A673 (cell line): ENCODE measurements at regions not wholly inside any gene's neighbourhood (a gene's known extent, or its start where the extent isn't known, plus 50 kb on each side); places are given as distances from the start of the nearest gene placed in this dataset.

Source experiments
- BruUV-seq: library from RNA; stranded (reverse); fragments of 400-500 nt; replicated peaks from 2 replicates; lab custom pipeline; 2021; lab: Mats Ljungman, UMichigan
- CTCF ChIA-PET: fragments of 300-600 bp; sonication (Branson Sonifier 250); formaldehyde crosslinking; loops from one replicate; lab custom pipeline; 2022; ENCODE audit warnings: antibody characterized with exemption; lab: Charles Lee
- POLR2A ChIA-PET: fragments of 300-600 bp; sonication (Branson Sonifier 250); formaldehyde crosslinking; loops from one replicate; lab custom pipeline; 2022; ENCODE audit warnings: antibody characterized with exemption; ENCODE audit not compliant: low non-redundant PET; lab: Charles Lee
- DNase-seq: peaks from one replicate; pipeline ENCODE4 v3.0.0-alpha.2; 2015; ENCODE audit warnings: low spot score
- H3K27ac ChIP-seq: fragments of 200-600 bp; sonication (generic); 2 replicates; pipeline ENCODE4 v1.5.1; 2016; ENCODE audit warnings: mixed run types, low read depth, mild to moderate bottlenecking, mixed read lengths, antibody characterized with exemption, low read length; ENCODE audit not compliant: poor library complexity, severe bottlenecking
- H3K27me3 ChIP-seq: fragments of 200-600 bp; sonication (generic); replicated peaks from 2 replicates; pipeline ENCODE4 v1.6.1; 2017; ENCODE audit warnings: mixed run types, low read depth, mild to moderate bottlenecking, mixed read lengths, antibody characterized with exemption, low read length; ENCODE audit not compliant: insufficient read depth, poor library complexity
- H3K36me3 ChIP-seq: fragments of 200-600 bp; sonication (generic); 2 replicates; pipeline ENCODE4 v1.6.1; 2016; ENCODE audit warnings: mixed run types, mild to moderate bottlenecking, mixed read lengths, antibody characterized with exemption, low read length; ENCODE audit not compliant: insufficient read depth, poor library complexity, severe bottlenecking
- H3K4me1 ChIP-seq: fragments of 200-600 bp; sonication (generic); 2 replicates; pipeline ENCODE4 v1.6.1; 2017; ENCODE audit warnings: mixed run types, mild to moderate bottlenecking, mixed read lengths, antibody characterized with exemption, low read length; ENCODE audit not compliant: insufficient read depth, poor library complexity, severe bottlenecking
- H3K4me3 ChIP-seq: fragments of 200-600 bp; sonication (generic); 2 replicates; pipeline ENCODE4 v1.5.1; 2016; ENCODE audit warnings: low read depth, mixed run types, mild to moderate bottlenecking, mixed read lengths, low read length; ENCODE audit not compliant: poor library complexity, severe bottlenecking
- H3K9me3 ChIP-seq: fragments of 200-600 bp; sonication (generic); 2 replicates; pipeline ENCODE4 v1.6.1; 2016; ENCODE audit warnings: mixed run types, low read depth, mild to moderate bottlenecking, mixed read lengths, antibody characterized with exemption, low read length; ENCODE audit not compliant: poor library complexity, severe bottlenecking
- EZH2 ChIP-seq: fragments of 200-600 bp; sonication (generic); IDR thresholded peaks from 2 replicates; pipeline ENCODE4 v1.6.1; 2017; ENCODE audit warnings: borderline replicate concordance, low read depth, mild to moderate bottlenecking, mixed read lengths, antibody characterized with exemption, low read length; ENCODE audit not compliant: poor library complexity, severe bottlenecking
- intact Hi-C: fragments of 100-400 bp; cut with micrococcal nuclease; formaldehyde crosslinking; loops from one replicate; pipeline ENCODE4 v1.10.0; 2022; ENCODE audit not compliant: unreplicated experiment
- TF ChIP-seq, protein P1 (sequence below): fragments of 300-800, 200-600 bp; sonication (generic); conservative IDR thresholded peaks from 2 replicates; pipeline ENCODE4 v1.5.1; 2017; ENCODE audit warnings: low read depth, mild to moderate bottlenecking, antibody characterized with exemption, low read length, moderate library complexity, mixed read lengths

DNA sequence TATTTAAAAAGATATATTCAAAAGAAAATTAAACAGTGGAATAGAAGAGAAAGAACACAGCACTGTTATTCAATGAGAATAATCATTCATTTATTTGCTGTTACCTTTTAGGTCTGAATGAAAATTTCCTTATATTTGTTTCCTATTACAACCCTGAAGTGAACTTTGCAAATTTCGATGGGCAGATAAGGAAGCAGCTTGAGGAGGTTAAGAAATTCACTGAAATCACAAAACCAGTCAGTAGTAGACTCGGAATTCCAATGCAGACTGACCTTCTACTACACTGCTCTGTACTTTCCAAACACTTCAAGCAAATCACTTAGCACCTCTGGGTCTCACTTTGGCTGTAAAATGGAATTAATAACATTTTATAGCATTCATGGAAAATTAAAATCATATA, 172.0 kb upstream of the TP63 start:
- DNase-seq, result no peak
- intact Hi-C loops, result no loop called here
- CTCF ChIA-PET, result no interaction called here
- H3K27me3 ChIP-seq, result no peaks in the 10 kb centered on the region
- peaks cover 2% of the 10 kb centered on the region for H3K9me3 ChIP-seq
- no peaks in the 10 kb centered on the region for H3K36me3 ChIP-seq
- H3K4me3 ChIP-seq, result no peak overlapping the region
- TF ChIP-seq EZH2, result no peak
- TF ChIP-seq, protein P1, sequence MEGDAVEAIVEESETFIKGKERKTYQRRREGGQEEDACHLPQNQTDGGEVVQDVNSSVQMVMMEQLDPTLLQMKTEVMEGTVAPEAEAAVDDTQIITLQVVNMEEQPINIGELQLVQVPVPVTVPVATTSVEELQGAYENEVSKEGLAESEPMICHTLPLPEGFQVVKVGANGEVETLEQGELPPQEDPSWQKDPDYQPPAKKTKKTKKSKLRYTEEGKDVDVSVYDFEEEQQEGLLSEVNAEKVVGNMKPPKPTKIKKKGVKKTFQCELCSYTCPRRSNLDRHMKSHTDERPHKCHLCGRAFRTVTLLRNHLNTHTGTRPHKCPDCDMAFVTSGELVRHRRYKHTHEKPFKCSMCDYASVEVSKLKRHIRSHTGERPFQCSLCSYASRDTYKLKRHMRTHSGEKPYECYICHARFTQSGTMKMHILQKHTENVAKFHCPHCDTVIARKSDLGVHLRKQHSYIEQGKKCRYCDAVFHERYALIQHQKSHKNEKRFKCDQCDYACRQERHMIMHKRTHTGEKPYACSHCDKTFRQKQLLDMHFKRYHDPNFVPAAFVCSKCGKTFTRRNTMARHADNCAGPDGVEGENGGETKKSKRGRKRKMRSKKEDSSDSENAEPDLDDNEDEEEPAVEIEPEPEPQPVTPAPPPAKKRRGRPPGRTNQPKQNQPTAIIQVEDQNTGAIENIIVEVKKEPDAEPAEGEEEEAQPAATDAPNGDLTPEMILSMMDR, result no peak
- POLR2A ChIA-PET, result no interaction called here
- H3K4me1 ChIP-seq, result peaks cover 3% of the 10 kb centered on the region
- no TSS peak for BruUV-seq
- H3K27ac ChIP-seq, result no peak overlapping the region

DNA sequence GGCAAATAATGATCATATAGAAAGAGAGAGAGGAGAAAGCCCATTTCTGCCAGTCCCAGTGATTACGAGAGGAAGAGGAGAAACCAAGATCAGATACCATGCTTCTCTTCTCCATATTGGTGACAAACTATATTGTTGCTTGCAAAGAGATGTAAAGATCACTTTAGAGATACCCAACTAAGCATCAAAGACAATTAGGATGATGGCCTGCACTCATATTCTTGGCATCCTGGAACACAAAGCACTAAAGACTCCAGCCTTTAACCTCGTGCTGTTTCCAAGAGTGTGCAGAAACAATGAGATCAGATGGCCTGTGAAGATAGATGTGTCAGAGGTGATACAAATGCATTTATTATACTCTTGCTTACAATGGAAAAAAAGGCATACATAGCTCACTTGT, 170.7 kb upstream of the TP63 start:
- Histone ChIP-seq H3K27ac (no peak overlapping the region), H3K9me3 (peaks cover 2% of the 10 kb centered on the region), H3K4me1 (peaks cover 3% of the 10 kb centered on the region), H3K36me3 (no peaks in the 10 kb centered on the region), H3K27me3 (no peaks in the 10 kb centered on the region), H3K4me3 (no peak overlapping the region)
- TF ChIP-seq, protein P1, result no peak
- no peak for TF ChIP-seq EZH2
- no peak for DNase-seq
- BruUV-seq, result no TSS peak
- CTCF ChIA-PET, result no interaction called here
- intact Hi-C loops, result no loop called here
- POLR2A ChIA-PET, result no interaction called here

DNA sequence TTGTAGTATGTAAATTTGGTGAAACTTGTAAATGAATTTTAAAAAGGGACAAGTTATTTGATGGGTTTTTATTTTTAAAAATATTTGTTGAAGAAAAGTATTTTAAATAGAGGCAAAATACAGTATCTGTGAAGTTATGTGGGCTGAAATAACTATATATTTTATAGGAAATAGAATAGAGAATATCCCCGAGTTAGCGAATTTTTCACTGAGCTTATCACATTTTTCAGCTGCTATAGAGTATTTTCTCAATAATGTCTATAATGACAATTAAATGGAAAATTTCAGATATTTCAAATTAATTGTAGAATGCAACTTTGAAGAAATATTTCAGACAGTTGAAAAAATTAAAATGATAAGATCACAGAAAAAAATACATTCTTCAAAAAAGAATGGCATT, 166.4 kb upstream of the TP63 start:
- Histone ChIP-seq H3K27ac (no peak overlapping the region), H3K4me1 (peaks cover 6% of the 10 kb centered on the region), H3K4me3 (no peak overlapping the region), H3K27me3 (no peaks in the 10 kb centered on the region), H3K36me3 (no peaks in the 10 kb centered on the region), H3K9me3 (peaks cover 2% of the 10 kb centered on the region)
- no TSS peak for BruUV-seq
- intact Hi-C loops, result no loop called here
- TF ChIP-seq EZH2, result no peak
- TF ChIP-seq, protein P1, result no peak
- ChIA-PET POLR2A (no interaction called here), CTCF (no interaction called here)
- DNase-seq, result no peak
